ENCODE measurements at regions not wholly inside any gene's neighbourhood (a gene's known extent, or its start where the extent isn't known, plus 50 kb on each side); places are given as distances from the start of the nearest gene placed in this dataset.

DNA sequence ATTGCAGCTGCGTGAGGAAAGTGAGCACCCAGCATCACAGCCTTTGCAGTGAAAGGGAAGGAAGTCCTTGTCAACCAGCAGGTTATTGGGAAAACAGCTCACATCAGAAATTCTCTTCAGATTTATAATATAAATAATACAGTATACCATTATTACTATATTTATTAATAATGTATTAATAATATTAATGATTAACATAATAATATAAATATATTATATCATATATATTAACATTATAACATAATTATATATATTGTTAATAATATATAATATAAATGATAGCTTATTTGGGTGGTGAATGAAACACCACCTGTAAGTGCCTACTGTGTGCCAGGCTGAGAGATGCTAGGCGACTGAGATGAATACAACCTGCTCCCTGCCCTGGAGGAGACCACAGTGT, 423.0 kb downstream of the TCERG1L start:
- H3K9me3 ChIP-seq (ENCODE audit: low read length): no peaks in the 10 kb centered on the region
- intact Hi-C loops (cut with micrococcal nuclease; ENCODE audit: unreplicated experiment): no loop called here
- BruUV-seq (replicated peaks): no TSS peak
- H3K9me2 ChIP-seq (ENCODE audit: insufficient read depth, low read length): no peaks in the 10 kb centered on the region
- ChIA-PET CTCF (ENCODE audit: unreplicated experiment) (no interaction called here), POLR2A (interaction anchor here (0.5 to 1.0 kb wide), 2 partner anchors 12 to 401 kb away, joined by 3 to 5 read pairs; no protein-coding TSS in a partner anchor)
- no peaks in the 10 kb centered on the region for H4K20me1 ChIP-seq (ENCODE audit: insufficient read depth, low read length)
- H3K79me2 ChIP-seq (ENCODE audit: insufficient read depth, low read depth, low read length): no peaks in the 10 kb centered on the region
- no peak overlapping the region for H2AFZ ChIP-seq (ENCODE audit: low read length)
- no peak for TF ChIP-seq CTCF (conservative IDR thresholded peaks at IDR 0.05; ENCODE audit: low read length)
- TF ChIP-seq EZH2phosphoT487 (IDR thresholded peaks at IDR 0.05; ENCODE audit: borderline replicate concordance, low read depth, low read length): no peak
- no peak overlapping the region for H3K4me3 ChIP-seq (ENCODE audit: low read depth, low read length, poor library complexity, severe bottlenecking)
- DNase-seq (ENCODE audit: low spot score): no peak
- H3K4me2 ChIP-seq (ENCODE audit: low read length): no peak overlapping the region
- H3K27ac ChIP-seq (ENCODE audit: low read depth, low read length, poor library complexity, severe bottlenecking): no peak overlapping the region
- H3K4me1 ChIP-seq (ENCODE audit: insufficient read depth, low read length, poor library complexity, severe bottlenecking): no peaks in the 10 kb centered on the region
- no peaks in the 10 kb centered on the region for H3K36me3 ChIP-seq (ENCODE audit: insufficient read depth, low read length)

- Histone ChIP-seq H3K4me1 (ENCODE audit: insufficient read depth, low read length, poor library complexity, severe bottlenecking) (no peaks in the 10 kb centered on the region), H3K27ac (ENCODE audit: low read depth, low read length, poor library complexity, severe bottlenecking) (no peak overlapping the region), H3K4me2 (ENCODE audit: low read length) (no peak overlapping the region), H3K36me3 (ENCODE audit: insufficient read depth, low read length) (no peaks in the 10 kb centered on the region), H3K79me2 (ENCODE audit: insufficient read depth, low read depth, low read length) (no peaks in the 10 kb centered on the region), H3K4me3 (ENCODE audit: low read depth, low read length, poor library complexity, severe bottlenecking) (no peak overlapping the region), H3K9me3 (ENCODE audit: low read length) (no peaks in the 10 kb centered on the region), H2AFZ (ENCODE audit: low read length) (no peak overlapping the region), H4K20me1 (ENCODE audit: insufficient read depth, low read length) (no peaks in the 10 kb centered on the region), H3K9me2 (ENCODE audit: insufficient read depth, low read length) (no peaks in the 10 kb centered on the region)
- no peak for TF ChIP-seq CTCF (conservative IDR thresholded peaks at IDR 0.05; ENCODE audit: low read length)
- no peak for TF ChIP-seq EZH2phosphoT487 (IDR thresholded peaks at IDR 0.05; ENCODE audit: borderline replicate concordance, low read depth, low read length)
- no TSS peak for BruUV-seq (replicated peaks)
- intact Hi-C loops (cut with micrococcal nuclease; ENCODE audit: unreplicated experiment): no loop called here
- ChIA-PET CTCF (ENCODE audit: unreplicated experiment) (no interaction called here), POLR2A (interaction anchor here (0.5 kb wide), 1 partner anchor 402 kb away, joined by 5 read pairs; no protein-coding TSS in a partner anchor)
- DNase-seq (ENCODE audit: low spot score): no peak
These were observed 422.3 kb downstream of the TCERG1L start for GRCh38 chr10:130889240-130889639.

GRCh38 chr10:130889780-130890179, 421.7 kb downstream of the TCERG1L start:
- H4K20me1 ChIP-seq (ENCODE audit: insufficient read depth, low read length): no peaks in the 10 kb centered on the region
- no peaks in the 10 kb centered on the region for H3K4me1 ChIP-seq (ENCODE audit: insufficient read depth, low read length, poor library complexity, severe bottlenecking)
- no peak for TF ChIP-seq CTCF (conservative IDR thresholded peaks at IDR 0.05; ENCODE audit: low read length)
- no peak for TF ChIP-seq EZH2phosphoT487 (IDR thresholded peaks at IDR 0.05; ENCODE audit: borderline replicate concordance, low read depth, low read length)
- H3K4me2 ChIP-seq (ENCODE audit: low read length): no peak overlapping the region
- intact Hi-C loops (cut with micrococcal nuclease; ENCODE audit: unreplicated experiment): no loop called here
- no peak for DNase-seq (ENCODE audit: low spot score)
- ChIA-PET POLR2A (no interaction called here), CTCF (ENCODE audit: unreplicated experiment) (no interaction called here)
- H3K27ac ChIP-seq (ENCODE audit: low read depth, low read length, poor library complexity, severe bottlenecking): no peak overlapping the region
- H3K4me3 ChIP-seq (ENCODE audit: low read depth, low read length, poor library complexity, severe bottlenecking): no peak overlapping the region
- H3K36me3 ChIP-seq (ENCODE audit: insufficient read depth, low read length): no peaks in the 10 kb centered on the region
- no peak overlapping the region for H2AFZ ChIP-seq (ENCODE audit: low read length)
- H3K79me2 ChIP-seq (ENCODE audit: insufficient read depth, low read depth, low read length): no peaks in the 10 kb centered on the region
- BruUV-seq (replicated peaks): no TSS peak
- no peaks in the 10 kb centered on the region for H3K9me3 ChIP-seq (ENCODE audit: low read length)
- no peaks in the 10 kb centered on the region for H3K9me2 ChIP-seq (ENCODE audit: insufficient read depth, low read length)
